Subcutaneous abdominal adipose tissue (tissue), 5 donors: ENCODE measurements at regions not wholly inside any gene's neighbourhood (a gene's known extent, or its start where the extent isn't known, plus 50 kb on each side); places are given as distances from the start of the nearest gene placed in this dataset.

Experiments used
- H3K27ac ChIP-seq: one replicate; pipeline ENCODE4 v1.7.0; 2013; ENCODE audit warnings: low read depth, mild to moderate bottlenecking, inconsistent platforms, low read length, moderate library complexity
- H3K27me3 ChIP-seq, 5 donors: one replicate each; pipeline ENCODE4 v1.7.0; 2013; ENCODE audit warnings: low read length in 5 of 5, inconsistent platforms in 1 of 5; ENCODE audit not compliant: control insufficient read depth in 5 of 5, insufficient read depth in 4 of 5
- H3K36me3 ChIP-seq, 5 donors: one replicate each; pipeline ENCODE4 v1.7.0; 2013; ENCODE audit warnings: low read length in 5 of 5; ENCODE audit not compliant: control insufficient read depth in 5 of 5, insufficient read depth in 5 of 5
- H3K4me1 ChIP-seq, 5 donors: one replicate each; pipeline ENCODE4 v1.7.0; 2013; ENCODE audit warnings: low read length in 5 of 5, mild to moderate bottlenecking in 3 of 5, moderate library complexity in 1 of 5; ENCODE audit not compliant: control insufficient read depth in 5 of 5, insufficient read depth in 5 of 5
- H3K4me3 ChIP-seq, 5 donors: one replicate each; pipeline ENCODE4 v1.7.0; 2013; ENCODE audit warnings: low read length in 5 of 5, low read depth in 1 of 5
- H3K9ac ChIP-seq, 5 donors: one replicate each; pipeline ENCODE4 v1.7.0; 2013; ENCODE audit warnings: low read length in 5 of 5, mild to moderate bottlenecking in 4 of 5, moderate library complexity in 3 of 5
- H3K9me3 ChIP-seq, 5 donors: one replicate each; pipeline ENCODE4 v1.7.0; 2013; ENCODE audit warnings: low read length in 5 of 5; ENCODE audit not compliant: control insufficient read depth in 5 of 5
- donor health status: healthy.
- donor health status: healthy.
- donor health status: healthy.
- donor health status: healthy.
- donor health status: healthy.

GRCh38 chr12:31828071-31828470 lies 99.2 kb upstream of the AMN1 start:
- H3K9me3 ChIP-seq = peaks cover 3 to 20% (median 13%) of the 10 kb centered on the region in 5 donors
- H3K4me1 ChIP-seq = peaks cover 0 to 9% (median 0%) of the 10 kb centered on the region in 5 donors
- H3K27me3 ChIP-seq = no peaks in the 10 kb centered on the region
- H3K27ac ChIP-seq = no peak overlapping the region
- H3K9ac ChIP-seq = no peak overlapping the region
- H3K36me3 ChIP-seq = no peaks in the 10 kb centered on the region
- H3K4me3 ChIP-seq = no peak overlapping the region

- peaks cover 0 to 10% (median 5%) of the 10 kb centered on the region in 5 donors for H3K9me3 ChIP-seq
- H3K4me1 ChIP-seq = peaks cover 0 to 5% (median 0%) of the 10 kb centered on the region in 5 donors
- no peak overlapping the region for H3K4me3 ChIP-seq
- no peaks in the 10 kb centered on the region for H3K36me3 ChIP-seq
- no peaks in the 10 kb centered on the region for H3K27me3 ChIP-seq
- H3K9ac ChIP-seq = no peak overlapping the region
- H3K27ac ChIP-seq = no peak overlapping the region
Observed at GRCh38 chr12:31822761-31823160, 93.9 kb upstream of the AMN1 start.

GRCh38 chr12:31821484-31821883 lies 92.7 kb upstream of the AMN1 start:
- Histone ChIP-seq H3K27ac (no peak overlapping the region), H3K4me3 (no peak overlapping the region), H3K36me3 (no peaks in the 10 kb centered on the region), H3K9me3 (peaks cover 0 to 10% (median 5%) of the 10 kb centered on the region in 5 donors), H3K4me1 (peaks cover 0 to 5% (median 0%) of the 10 kb centered on the region in 5 donors), H3K27me3 (no peaks in the 10 kb centered on the region), H3K9ac (no peak overlapping the region)

GRCh38 chr12:31820832-31821231 lies 92.0 kb upstream of the AMN1 start:
- Histone ChIP-seq H3K27me3 (no peaks in the 10 kb centered on the region), H3K4me1 (peaks cover 0 to 5% (median 0%) of the 10 kb centered on the region in 5 donors), H3K9me3 (peaks cover 0 to 7% (median 3%) of the 10 kb centered on the region in 5 donors), H3K27ac (no peak overlapping the region), H3K4me3 (no peak overlapping the region), H3K9ac (no peak overlapping the region), H3K36me3 (no peaks in the 10 kb centered on the region)

GRCh38 chr12:31819427-31819826 lies 90.6 kb upstream of the AMN1 start:
- Histone ChIP-seq H3K4me1 (peaks cover 0 to 5% (median 0%) of the 10 kb centered on the region in 5 donors), H3K36me3 (no peaks in the 10 kb centered on the region), H3K27me3 (no peaks in the 10 kb centered on the region), H3K4me3 (no peak overlapping the region), H3K27ac (peak overlapping the region; percentile 69), H3K9me3 (peaks cover 0 to 2% (median 0%) of the 10 kb centered on the region in 5 donors), H3K9ac (no peak overlapping the region)

DNA sequence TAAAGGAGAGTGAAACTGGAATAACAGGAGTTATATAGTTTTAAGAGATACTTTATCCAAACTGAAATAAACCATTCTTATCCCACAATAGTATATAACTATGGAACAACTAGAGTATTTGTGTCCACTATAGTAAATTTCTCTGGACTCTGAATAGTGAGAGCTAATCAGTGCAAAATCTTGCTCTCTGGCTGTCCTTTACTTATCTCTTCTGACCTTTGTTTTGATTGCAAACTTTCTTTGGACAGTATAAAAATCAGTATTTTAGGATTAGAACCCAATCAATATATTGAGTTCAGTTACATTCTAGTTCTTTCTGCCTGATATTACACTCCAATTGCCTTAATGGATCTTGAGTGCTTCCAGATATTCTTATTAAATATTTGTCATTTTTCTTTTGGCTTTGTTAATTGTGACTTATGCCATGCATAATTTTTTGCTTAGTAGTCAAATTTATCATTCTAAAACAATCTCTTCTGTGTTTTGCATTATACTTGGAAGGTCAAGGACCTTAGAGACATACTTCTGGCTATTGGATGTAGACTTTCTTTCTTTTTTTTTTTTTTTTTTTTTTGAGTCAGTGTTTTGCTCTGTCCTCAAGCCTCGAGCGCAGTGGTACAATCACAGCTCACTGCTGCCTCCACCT lies 89.9 kb upstream of the AMN1 start:
- Histone ChIP-seq H3K9ac (no peak overlapping the region), H3K9me3 (no peaks in the 10 kb centered on the region), H3K36me3 (no peaks in the 10 kb centered on the region), H3K27me3 (no peaks in the 10 kb centered on the region), H3K4me3 (no peak overlapping the region), H3K27ac (peak overlapping the region; percentile 69), H3K4me1 (peaks cover 0 to 5% (median 0%) of the 10 kb centered on the region in 5 donors)

DNA sequence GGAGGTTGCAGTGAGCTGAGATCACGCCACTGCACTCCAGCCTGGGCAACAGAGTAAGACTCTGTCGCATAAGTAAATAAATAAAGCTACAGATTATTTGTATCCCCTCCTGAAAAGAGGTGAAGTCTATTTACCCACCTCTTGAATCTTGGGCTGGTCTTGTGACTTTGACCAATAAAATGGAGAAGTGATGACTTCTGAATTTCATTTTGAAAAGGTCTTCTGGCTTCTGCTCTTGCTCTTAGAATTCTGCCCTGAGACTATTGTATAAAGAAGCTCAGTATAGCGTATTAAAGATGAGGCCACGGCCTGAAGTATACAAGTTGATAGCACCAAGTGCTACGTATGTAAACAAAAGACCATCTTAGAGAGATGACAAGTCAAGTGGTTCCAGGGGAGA lies 88.3 kb upstream of the AMN1 start:
- no peak overlapping the region for H3K4me3 ChIP-seq
- H3K27me3 ChIP-seq = no peaks in the 10 kb centered on the region
- H3K9me3 ChIP-seq = no peaks in the 10 kb centered on the region
- peaks cover 0 to 5% (median 0%) of the 10 kb centered on the region in 5 donors for H3K4me1 ChIP-seq
- H3K27ac ChIP-seq = no peak overlapping the region
- H3K36me3 ChIP-seq = no peaks in the 10 kb centered on the region
- H3K9ac ChIP-seq = no peak overlapping the region

GRCh38 chr12:31815096-31815495 lies 86.3 kb upstream of the AMN1 start:
- Histone ChIP-seq H3K9me3 (no peaks in the 10 kb centered on the region), H3K27ac (no peak overlapping the region), H3K27me3 (no peaks in the 10 kb centered on the region), H3K36me3 (no peaks in the 10 kb centered on the region), H3K4me1 (peaks cover 0 to 3% (median 0%) of the 10 kb centered on the region in 5 donors), H3K9ac (no peak overlapping the region), H3K4me3 (no peak overlapping the region)

- H3K9me3 ChIP-seq = no peaks in the 10 kb centered on the region
- no peak overlapping the region for H3K4me3 ChIP-seq
- H3K27ac ChIP-seq = no peak overlapping the region
- H3K36me3 ChIP-seq = no peaks in the 10 kb centered on the region
- H3K27me3 ChIP-seq = no peaks in the 10 kb centered on the region
- no peak overlapping the region for H3K9ac ChIP-seq
- H3K4me1 ChIP-seq = peaks cover 0 to 2% (median 0%) of the 10 kb centered on the region in 5 donors
Observed at GRCh38 chr12:31813305-31813704, 84.5 kb upstream of the AMN1 start.

DNA sequence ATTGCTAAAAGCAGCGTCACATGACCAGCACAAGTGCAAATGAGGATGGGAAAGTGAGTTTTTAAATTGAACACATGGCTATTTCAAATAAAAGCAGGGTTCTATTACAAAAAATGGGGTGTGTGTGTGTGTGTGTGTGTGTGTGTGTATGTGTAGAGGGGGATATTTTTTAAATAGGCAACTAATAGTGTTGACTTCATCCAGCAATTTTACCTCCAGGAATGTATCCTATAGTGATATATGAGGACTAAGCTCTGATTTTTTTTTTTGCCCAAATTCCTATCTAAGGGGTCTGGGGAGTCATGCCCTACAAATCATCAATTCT lies 78.9 kb upstream of the AMN1 start:
- Histone ChIP-seq H3K9ac (no peak overlapping the region), H3K27me3 (no peaks in the 10 kb centered on the region), H3K4me3 (no peak overlapping the region), H3K36me3 (no peaks in the 10 kb centered on the region), H3K4me1 (no peaks in the 10 kb centered on the region), H3K27ac (no peak overlapping the region), H3K9me3 (no peaks in the 10 kb centered on the region)
